ENCODE measurements at regions not wholly inside any gene's neighbourhood (a gene's known extent, or its start where the extent isn't known, plus 50 kb on each side); places are given as distances from the start of the nearest gene placed in this dataset.

DNA sequence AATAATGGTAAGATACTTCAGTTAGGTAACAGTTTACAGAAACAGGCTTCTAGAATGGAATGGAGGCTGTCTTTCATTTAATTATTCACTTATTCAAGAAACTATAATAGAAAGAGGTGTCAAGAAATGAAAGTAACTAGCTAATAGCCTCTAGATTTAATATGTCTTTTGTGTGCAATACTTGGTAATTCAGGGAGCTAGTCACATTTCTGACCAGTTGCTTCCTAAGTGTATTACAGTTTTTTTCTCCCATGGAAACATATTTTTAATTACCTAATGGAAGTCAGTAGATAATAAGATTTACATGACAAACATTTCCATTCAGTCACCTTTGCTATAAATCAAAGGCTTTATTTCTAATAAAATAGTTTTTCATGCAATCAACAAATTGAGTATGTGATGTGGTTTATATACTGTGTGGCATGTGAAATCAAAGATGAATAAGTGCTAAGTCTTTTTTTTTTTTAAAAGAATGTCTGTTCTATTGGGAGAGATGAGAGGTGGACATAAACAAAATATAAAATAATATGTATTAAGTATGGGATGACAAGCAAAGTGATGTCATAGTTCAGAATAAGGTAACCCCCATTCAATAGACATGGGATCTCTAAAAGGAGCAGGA is 985.7 kb downstream of the SQOR start:
- Mint-ChIP-seq H3K27me3 (ENCODE audit: low read depth) (no peaks in the 10 kb centered on the region), H3K36me3 (ENCODE audit: insufficient read depth in 2 of 2) (peaks cover 0 to 2% of the 10 kb centered on the region in 2 donors), H3K27ac (no peak overlapping the region), H3K4me3 (no peak overlapping the region), H3K9me3 (peaks cover 2 to 7% of the 10 kb centered on the region in 2 donors), H3K4me1 (ENCODE audit: low read depth) (no peaks in the 10 kb centered on the region)
- ATAC-seq (replicated peaks in 1 of 2) (no peak), DNase-seq (no peak)

DNA sequence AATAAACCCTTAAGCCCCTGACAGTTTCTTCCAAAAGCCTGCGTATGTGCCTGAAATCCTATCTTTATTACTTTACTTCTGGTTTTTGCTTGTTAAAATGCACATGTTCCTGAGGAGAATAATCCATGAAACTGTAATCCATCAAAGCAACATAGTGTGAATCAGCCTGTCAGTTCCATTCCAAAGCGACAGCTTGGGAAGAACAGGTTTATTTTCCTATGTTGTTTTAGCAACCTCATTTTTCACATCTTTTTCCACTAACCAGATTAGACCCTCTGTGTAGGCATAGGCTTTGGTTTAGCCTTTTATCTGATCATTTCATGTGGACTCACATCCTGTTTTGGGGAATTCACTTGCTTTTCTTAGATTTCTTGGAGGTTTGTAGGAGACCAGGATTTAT is 988.0 kb downstream of the SQOR start:
- DNase-seq (no peak), ATAC-seq (replicated peaks in 1 of 2) (no peak)
- H3K36me3 Mint-ChIP-seq (ENCODE audit: insufficient read depth in 2 of 2), result peaks cover 4 to 6% of the 10 kb centered on the region in 2 donors
- H3K4me3 Mint-ChIP-seq, result no peak overlapping the region
- no peaks in the 10 kb centered on the region for H3K4me1 Mint-ChIP-seq (ENCODE audit: low read depth)
- peaks cover 7 to 9% of the 10 kb centered on the region in 2 donors for H3K9me3 Mint-ChIP-seq
- H3K27me3 Mint-ChIP-seq (ENCODE audit: low read depth), result no peaks in the 10 kb centered on the region
- no peak overlapping the region for H3K27ac Mint-ChIP-seq

DNA sequence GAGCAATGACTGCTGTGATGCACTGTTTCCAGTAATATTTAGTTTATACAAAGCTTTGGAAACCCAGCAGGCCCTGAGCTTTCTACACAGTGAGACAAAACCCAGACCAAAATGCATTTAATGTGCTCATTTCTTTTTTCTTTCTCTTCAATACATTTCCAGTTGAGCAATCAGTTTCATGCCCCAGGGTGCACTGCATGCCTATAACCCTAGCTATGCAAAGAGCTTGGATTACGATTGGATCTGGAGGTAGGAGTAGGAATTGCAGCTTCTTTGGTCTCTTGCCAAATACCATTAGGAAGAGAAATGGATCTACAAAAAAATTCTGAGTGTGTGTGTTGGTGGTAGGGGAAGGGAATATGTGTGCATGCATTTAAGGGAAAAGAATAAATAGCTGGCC is 1001.4 kb downstream of the SQOR start:
- Mint-ChIP-seq H3K9me3 (peaks cover 4 to 7% of the 10 kb centered on the region in 2 donors), H3K27ac (no peak overlapping the region), H3K4me1 (ENCODE audit: low read depth) (no peaks in the 10 kb centered on the region), H3K36me3 (ENCODE audit: insufficient read depth in 2 of 2) (no peaks in the 10 kb centered on the region), H3K4me3 (no peak overlapping the region), H3K27me3 (ENCODE audit: low read depth) (no peaks in the 10 kb centered on the region)
- DNase-seq (no peak), ATAC-seq (replicated peaks in 1 of 2) (no peak)

DNA sequence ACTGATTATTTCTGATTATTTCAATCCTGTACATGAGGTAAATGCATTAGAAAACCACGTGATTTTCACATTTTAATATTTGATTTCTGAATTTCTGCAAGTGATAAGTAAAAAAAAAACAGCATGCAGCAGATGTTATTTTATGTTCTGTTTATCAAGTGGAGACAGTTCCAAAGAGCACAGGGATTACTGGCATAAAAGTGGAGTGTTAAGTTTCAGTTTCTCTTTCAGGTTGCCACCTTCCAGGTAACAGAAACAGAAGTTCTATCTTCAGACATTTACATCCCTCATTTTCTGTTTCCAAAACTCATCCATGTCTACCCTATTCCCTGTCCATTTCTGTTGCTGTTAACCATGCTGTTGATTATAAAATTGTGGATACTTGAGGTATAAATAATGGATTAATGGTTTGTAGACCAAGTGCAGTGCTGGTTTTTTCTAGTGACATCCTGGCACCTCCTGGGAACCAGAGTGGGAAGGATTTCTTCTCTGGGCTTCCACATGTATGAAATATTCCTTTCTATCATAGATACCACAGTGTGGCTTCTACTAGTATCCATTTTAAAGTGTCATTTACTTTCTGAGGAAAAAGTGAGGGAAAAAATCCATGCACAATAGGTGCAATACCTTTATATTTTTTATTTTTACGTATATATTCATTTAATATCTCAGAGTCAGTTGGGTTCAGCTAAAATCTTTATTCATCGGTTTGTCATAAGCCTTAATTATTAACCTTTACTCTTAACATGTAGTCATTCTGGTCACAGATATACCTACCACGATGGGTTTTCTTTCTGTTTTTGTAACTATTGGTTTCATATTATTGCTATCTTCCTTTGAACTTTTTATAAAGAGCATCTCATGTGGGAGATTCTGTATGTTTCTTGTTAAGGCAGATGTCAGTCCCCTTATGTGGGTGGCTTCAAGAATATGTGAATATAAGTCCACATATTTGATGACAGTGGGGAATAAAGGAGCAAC is 1010.0 kb downstream of the SQOR start:
- Mint-ChIP-seq H3K4me1 (ENCODE audit: low read depth) (no peaks in the 10 kb centered on the region), H3K9me3 (peaks cover 1 to 5% of the 10 kb centered on the region in 2 donors), H3K36me3 (ENCODE audit: insufficient read depth in 2 of 2) (no peaks in the 10 kb centered on the region), H3K27ac (no peak overlapping the region), H3K4me3 (no peak overlapping the region), H3K27me3 (ENCODE audit: low read depth) (no peaks in the 10 kb centered on the region)
- ATAC-seq (replicated peaks in 1 of 2) (no peak), DNase-seq (no peak)

DNA sequence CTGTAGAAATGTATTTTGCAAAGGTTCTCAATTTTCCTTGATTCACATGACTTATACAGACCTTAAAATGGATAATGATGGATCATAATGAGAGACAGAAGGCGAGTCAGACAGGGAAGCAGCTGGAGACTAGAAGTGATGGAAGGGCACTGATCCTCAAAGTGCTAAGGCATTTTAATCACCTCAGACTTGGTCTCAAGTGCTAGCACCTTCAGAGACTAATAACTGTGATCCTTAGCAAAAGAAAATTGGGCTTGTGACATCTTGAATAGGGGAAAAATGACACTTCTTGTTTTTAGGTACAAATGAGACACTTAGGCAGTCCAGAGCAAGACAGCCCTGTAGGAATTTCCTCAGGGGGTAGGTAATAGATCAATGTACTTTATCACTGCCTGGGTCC is 1011.7 kb downstream of the SQOR start:
- Mint-ChIP-seq H3K4me3 (no peak overlapping the region), H3K27ac (no peak overlapping the region), H3K27me3 (ENCODE audit: low read depth) (no peaks in the 10 kb centered on the region), H3K4me1 (ENCODE audit: low read depth) (no peaks in the 10 kb centered on the region), H3K9me3 (peaks cover 1 to 5% of the 10 kb centered on the region in 2 donors), H3K36me3 (ENCODE audit: insufficient read depth in 2 of 2) (no peaks in the 10 kb centered on the region)
- ATAC-seq (replicated peaks in 1 of 2) (no peak), DNase-seq (no peak)

DNA sequence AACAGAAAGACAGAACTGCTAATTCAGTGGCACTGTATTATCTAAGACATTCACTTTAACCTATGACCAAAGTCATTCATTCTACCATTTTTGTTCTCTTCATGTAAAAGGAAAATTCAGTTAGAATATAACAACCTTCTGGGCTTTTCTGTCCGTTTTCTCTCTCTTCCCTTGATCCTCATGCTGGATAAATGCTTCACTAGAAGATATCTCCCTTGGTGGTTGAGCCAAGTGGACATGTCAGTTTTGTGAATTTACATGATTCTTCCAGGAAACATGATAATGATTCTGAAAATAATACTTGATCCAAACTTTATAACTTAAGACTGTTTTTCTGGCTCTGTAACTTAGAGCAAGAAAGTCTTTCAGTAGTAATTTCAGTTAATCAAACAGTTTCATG is 1012.2 kb downstream of the SQOR start:
- Mint-ChIP-seq H3K27ac (no peak overlapping the region), H3K4me3 (no peak overlapping the region), H3K27me3 (ENCODE audit: low read depth) (no peaks in the 10 kb centered on the region), H3K36me3 (ENCODE audit: insufficient read depth in 2 of 2) (no peaks in the 10 kb centered on the region), H3K4me1 (ENCODE audit: low read depth) (no peaks in the 10 kb centered on the region), H3K9me3 (peaks cover 1 to 5% of the 10 kb centered on the region in 2 donors)
- no peak for ATAC-seq (replicated peaks in 1 of 2)
- no peak for DNase-seq

DNA sequence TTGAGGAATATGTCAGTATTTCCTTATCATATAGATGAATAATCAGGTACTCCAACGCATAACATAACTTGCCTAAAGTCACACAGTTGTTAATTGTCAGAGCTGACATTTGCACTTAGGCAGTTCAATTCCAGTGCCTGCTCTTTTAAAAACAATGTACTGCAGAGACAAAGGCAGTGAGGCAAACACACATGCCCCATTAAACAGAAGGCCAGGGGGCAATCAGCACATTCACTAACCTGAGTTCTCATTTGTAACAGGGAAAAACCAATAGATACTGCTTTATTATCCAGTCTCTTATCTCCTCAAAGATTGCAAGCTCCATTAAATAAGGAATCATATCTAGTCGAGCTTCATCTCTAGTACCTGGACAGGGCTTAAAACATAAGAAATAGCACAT is 1017.4 kb downstream of the SQOR start:
- Mint-ChIP-seq H3K27ac (no peak overlapping the region), H3K4me1 (ENCODE audit: low read depth) (no peaks in the 10 kb centered on the region), H3K4me3 (no peak overlapping the region), H3K27me3 (ENCODE audit: low read depth) (no peaks in the 10 kb centered on the region), H3K9me3 (peaks cover 0 to 2% of the 10 kb centered on the region in 2 donors), H3K36me3 (ENCODE audit: insufficient read depth in 2 of 2) (no peaks in the 10 kb centered on the region)
- DNase-seq (no peak), ATAC-seq (replicated peaks in 1 of 2) (no peak)

DNA sequence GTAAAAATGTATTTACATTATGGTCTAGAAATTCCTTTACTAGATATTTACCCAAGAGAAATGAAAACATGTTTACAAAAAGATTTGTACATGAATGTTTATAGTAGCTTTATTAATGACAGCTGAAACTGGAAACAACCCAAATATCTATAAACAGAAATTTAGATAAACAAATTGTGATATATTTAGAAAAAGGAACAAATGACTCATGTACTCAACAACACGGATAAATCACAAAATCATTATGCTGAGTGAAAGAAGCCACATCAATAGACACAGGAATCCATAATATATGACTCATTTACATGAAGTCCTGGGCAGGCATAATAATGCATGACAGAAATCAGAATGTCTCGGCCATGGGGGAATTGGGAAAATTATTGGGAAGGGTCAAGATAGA is 1020.2 kb downstream of the SQOR start:
- ATAC-seq (replicated peaks in 1 of 2) (no peak), DNase-seq (no peak)
- no peaks in the 10 kb centered on the region for H3K36me3 Mint-ChIP-seq (ENCODE audit: insufficient read depth in 2 of 2)
- H3K4me3 Mint-ChIP-seq, result no peak overlapping the region
- no peak overlapping the region for H3K27ac Mint-ChIP-seq
- H3K9me3 Mint-ChIP-seq, result peaks cover 0 to 5% of the 10 kb centered on the region in 2 donors
- no peaks in the 10 kb centered on the region for H3K4me1 Mint-ChIP-seq (ENCODE audit: low read depth)
- H3K27me3 Mint-ChIP-seq (ENCODE audit: low read depth), result no peaks in the 10 kb centered on the region

DNA sequence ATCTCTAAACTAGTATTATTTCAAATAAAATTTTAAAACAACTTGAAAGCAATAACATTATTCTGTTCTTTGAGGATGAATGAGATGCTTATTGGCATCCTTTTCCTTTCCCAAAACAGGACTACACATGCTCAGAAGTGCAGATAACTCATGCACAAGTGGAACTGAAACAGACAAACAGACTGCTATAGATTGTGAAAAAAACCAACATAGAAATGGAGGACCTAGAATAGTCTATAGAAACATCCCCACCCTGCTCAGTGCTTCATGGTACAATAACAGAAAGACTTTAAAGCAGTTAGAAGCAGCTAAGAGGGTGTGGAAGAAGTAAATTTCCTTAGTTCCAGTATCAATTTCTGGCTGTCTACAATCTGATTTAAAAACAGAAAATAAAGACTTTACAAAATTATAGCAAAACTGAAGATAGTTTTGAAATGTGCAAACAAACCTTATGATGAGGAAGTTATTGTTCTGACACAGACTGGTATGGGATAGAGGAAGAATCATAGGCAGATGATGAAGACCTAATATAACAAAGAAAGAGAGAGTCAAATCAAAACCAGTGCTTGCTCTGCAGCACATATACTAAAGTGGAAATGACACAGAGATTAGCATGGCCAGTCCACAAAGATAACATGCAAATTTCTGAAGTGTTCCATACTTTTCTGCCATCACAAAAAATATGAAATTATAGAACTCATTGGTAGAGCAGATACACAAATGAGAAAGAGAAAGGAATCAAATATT is 1025.4 kb downstream of the SQOR start:
- no peaks in the 10 kb centered on the region for H3K27me3 Mint-ChIP-seq (ENCODE audit: low read depth)
- H3K27ac Mint-ChIP-seq, result no peak overlapping the region
- peaks cover 6 to 16% of the 10 kb centered on the region in 2 donors for H3K9me3 Mint-ChIP-seq
- no peak for DNase-seq
- no peak overlapping the region for H3K4me3 Mint-ChIP-seq
- H3K4me1 Mint-ChIP-seq (ENCODE audit: low read depth), result no peaks in the 10 kb centered on the region
- no peak for ATAC-seq (replicated peaks in 1 of 2)
- H3K36me3 Mint-ChIP-seq (ENCODE audit: insufficient read depth in 2 of 2), result no peaks in the 10 kb centered on the region

DNA sequence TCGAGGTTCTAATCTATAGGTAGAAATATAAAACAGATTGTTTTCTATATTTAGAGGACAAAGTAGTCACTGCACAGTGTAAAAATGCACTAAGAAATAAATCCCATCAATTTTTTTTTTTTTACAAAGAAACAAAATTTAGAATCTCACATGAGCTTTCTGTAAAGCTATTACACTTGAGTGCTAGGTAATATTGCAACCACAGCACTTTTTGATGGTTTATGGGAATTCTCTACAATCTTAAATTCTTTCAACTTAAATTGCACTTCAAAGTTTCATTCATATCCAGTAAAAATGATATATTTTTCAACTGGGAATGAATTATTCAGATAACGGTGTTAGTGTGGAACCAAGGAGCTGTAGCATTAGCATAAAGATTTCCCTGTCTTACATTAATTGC is 1035.4 kb downstream of the SQOR start:
- no peaks in the 10 kb centered on the region for H3K4me1 Mint-ChIP-seq (ENCODE audit: low read depth)
- no peaks in the 10 kb centered on the region for H3K36me3 Mint-ChIP-seq (ENCODE audit: insufficient read depth in 2 of 2)
- DNase-seq (no peak), ATAC-seq (replicated peaks in 1 of 2) (no peak)
- H3K9me3 Mint-ChIP-seq, result peaks cover 4 to 11% of the 10 kb centered on the region in 2 donors
- H3K4me3 Mint-ChIP-seq, result no peak overlapping the region
- H3K27me3 Mint-ChIP-seq (ENCODE audit: low read depth), result no peaks in the 10 kb centered on the region
- no peak overlapping the region for H3K27ac Mint-ChIP-seq

DNA sequence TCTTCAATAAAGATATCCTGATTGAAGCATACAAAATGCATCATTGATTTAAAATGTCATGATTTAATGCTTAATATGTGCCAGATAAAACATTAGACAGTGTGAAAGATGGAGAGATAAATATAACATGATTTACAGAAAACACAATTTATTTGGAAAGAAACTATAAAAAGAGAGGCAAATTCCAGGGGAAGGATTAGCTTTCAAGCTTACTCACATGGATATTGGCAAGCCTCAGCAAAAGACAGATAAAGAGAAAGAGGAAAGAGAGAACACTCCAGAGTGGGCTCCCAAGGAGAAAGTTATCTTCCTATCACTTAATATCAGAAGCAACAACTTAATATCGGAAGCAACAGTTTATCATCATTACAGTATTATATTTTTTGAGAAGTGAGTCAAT is 1036.5 kb downstream of the SQOR start:
- no peak overlapping the region for H3K27ac Mint-ChIP-seq
- no peak for ATAC-seq (replicated peaks in 1 of 2)
- H3K36me3 Mint-ChIP-seq (ENCODE audit: insufficient read depth in 2 of 2), result no peaks in the 10 kb centered on the region
- no peak overlapping the region for H3K4me3 Mint-ChIP-seq
- no peaks in the 10 kb centered on the region for H3K27me3 Mint-ChIP-seq (ENCODE audit: low read depth)
- DNase-seq, result no peak
- H3K4me1 Mint-ChIP-seq (ENCODE audit: low read depth), result no peaks in the 10 kb centered on the region
- peaks cover 5 to 11% of the 10 kb centered on the region in 2 donors for H3K9me3 Mint-ChIP-seq

DNA sequence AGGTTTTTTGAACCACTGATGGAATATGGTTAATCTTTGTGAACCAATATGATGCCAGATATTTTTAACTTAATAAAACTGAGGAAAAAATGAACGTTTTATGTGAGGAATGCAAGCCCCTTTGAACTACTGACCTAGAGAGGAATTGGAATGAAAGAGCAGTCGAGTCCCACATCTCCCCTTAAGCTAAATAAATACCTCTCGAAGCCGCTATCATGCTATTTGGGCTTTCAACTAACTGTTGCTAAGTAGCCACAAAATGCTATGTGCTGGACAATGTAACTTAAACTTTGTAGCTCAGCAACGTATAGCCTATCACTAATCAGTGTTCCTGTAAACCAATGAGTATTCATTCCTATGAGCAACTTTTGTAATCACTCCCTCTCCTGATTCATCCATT is 1037.2 kb downstream of the SQOR start:
- ATAC-seq (replicated peaks in 1 of 2) (no peak), DNase-seq (no peak)
- no peak overlapping the region for H3K27ac Mint-ChIP-seq
- H3K4me1 Mint-ChIP-seq (ENCODE audit: low read depth), result no peaks in the 10 kb centered on the region
- peaks cover 5 to 11% of the 10 kb centered on the region in 2 donors for H3K9me3 Mint-ChIP-seq
- no peak overlapping the region for H3K4me3 Mint-ChIP-seq
- H3K27me3 Mint-ChIP-seq (ENCODE audit: low read depth), result no peaks in the 10 kb centered on the region
- no peaks in the 10 kb centered on the region for H3K36me3 Mint-ChIP-seq (ENCODE audit: insufficient read depth in 2 of 2)
